Fibroblast of lung (primary cell): ENCODE measurements at regions not wholly inside any gene's neighbourhood (a gene's known extent, or its start where the extent isn't known, plus 50 kb on each side); places are given as distances from the start of the nearest gene placed in this dataset.

Experiments
- DNase-seq, 2 donors: peaks; one replicate each; pipeline versions ENCODE4 v3.0.0 to v3.0.0-alpha.2; 2010; ENCODE audit warnings: low read depth in 2 of 2
- H2AFZ ChIP-seq: 2 replicates; pipeline ENCODE4 v1.5.1; 2012; ENCODE audit warnings: low read length, control low read depth, inconsistent platforms
- H3K27ac ChIP-seq: 2 replicates; pipeline ENCODE4 v1.5.1; 2011; ENCODE audit warnings: low read length, control low read depth; ENCODE audit not compliant: insufficient read depth
- H3K27me3 ChIP-seq: 2 replicates; pipeline ENCODE4 v1.5.1; 2011; ENCODE audit warnings: mild to moderate bottlenecking, low read length; ENCODE audit not compliant: control insufficient read depth, insufficient read depth
- H3K36me3 ChIP-seq: 2 replicates; pipeline ENCODE4 v1.5.1; 2011; ENCODE audit warnings: low read length; ENCODE audit not compliant: control insufficient read depth, insufficient read depth
- H3K4me1 ChIP-seq: 2 replicates; pipeline ENCODE4 v1.5.1; 2011; ENCODE audit warnings: low read length; ENCODE audit not compliant: control insufficient read depth, insufficient read depth; ENCODE audit errors: extremely low read depth
- H3K4me2 ChIP-seq: 2 replicates; pipeline ENCODE4 v1.5.1; 2011; ENCODE audit warnings: low read length, control low read depth; ENCODE audit not compliant: insufficient read depth; ENCODE audit errors: extremely low read depth
- H3K4me3 ChIP-seq, 4 experiments: fragments of 200-600 bp in 1 of 4; sonication (generic) in 1 of 4; replicated peaks in 1 of 4; 2 replicates each; pipeline ENCODE4 v1.5.1; 2011 to 2016; ENCODE audit warnings: low read length in 4 of 4, low read depth in 3 of 4, mild to moderate bottlenecking in 3 of 4, control low read depth in 2 of 4, inconsistent platforms in 1 of 4, mixed read lengths in 1 of 4; ENCODE audit not compliant: insufficient read depth in 1 of 4; ENCODE audit errors: control extremely low read depth in 1 of 4
- H3K79me2 ChIP-seq: 2 replicates; pipeline ENCODE4 v1.5.1; 2012; ENCODE audit warnings: mild to moderate bottlenecking, low read length, inconsistent platforms; ENCODE audit not compliant: control insufficient read depth, insufficient read depth
- H3K9ac ChIP-seq: 2 replicates; pipeline ENCODE4 v1.5.1; 2011; ENCODE audit warnings: mild to moderate bottlenecking, low read length, control low read depth; ENCODE audit not compliant: insufficient read depth
- H3K9me3 ChIP-seq: 2 replicates; pipeline ENCODE4 v1.5.1; 2012; ENCODE audit warnings: low read depth, low read length; ENCODE audit not compliant: control insufficient read depth, insufficient read depth
- H4K20me1 ChIP-seq: 2 replicates; pipeline ENCODE4 v1.5.1; 2011; ENCODE audit warnings: low read length; ENCODE audit not compliant: control insufficient read depth, insufficient read depth; ENCODE audit errors: extremely low read depth
- CTCF ChIP-seq, 2 donors: IDR thresholded peaks in 1 of 2; conservative IDR thresholded peaks in 1 of 2; 1 replicate in 1 of 2; 2 replicates in 1 of 2; pipeline ENCODE4 v1.5.1; 2011 to 2012; ENCODE audit warnings: low read length in 2 of 2, control low read depth in 1 of 2, inconsistent platforms in 1 of 2, low read depth in 1 of 2, mild to moderate bottlenecking in 1 of 2
- EZH2 ChIP-seq: IDR thresholded peaks from 2 replicates; pipeline ENCODE4 v1.5.1; 2012; ENCODE audit warnings: low read length, control low read depth, mild to moderate bottlenecking; ENCODE audit errors: missing control alignments

- Histone ChIP-seq H3K9me3 (no peaks in the 10 kb centered on the region), H3K27me3 (no peaks in the 10 kb centered on the region), H4K20me1 (no peaks in the 10 kb centered on the region), H3K4me3 (no peak overlapping the region), H3K36me3 (no peaks in the 10 kb centered on the region), H2AFZ (no peak overlapping the region), H3K27ac (no peak overlapping the region), H3K4me1 (no peaks in the 10 kb centered on the region), H3K79me2 (no peaks in the 10 kb centered on the region), H3K4me2 (no peak overlapping the region), H3K9ac (no peak overlapping the region)
- no peak for DNase-seq
- TF ChIP-seq CTCF (conservative IDR thresholded peaks at IDR 0.05 in 1 of 2, IDR thresholded peaks at IDR 0.05 in 1 of 2; ENCODE audit: low read depth in 1 of 2, low read length in 2 of 2) (no peak), EZH2 (no peak)
Measured at GRCh38 chr5:2005101-2006041, 122.6 kb upstream of the IRX4 start.

GRCh38 chr5:2003690-2004365 is 121.1 kb upstream of the IRX4 start:
- no peak overlapping the region for H3K4me2 ChIP-seq
- H3K4me1 ChIP-seq, result no peaks in the 10 kb centered on the region
- no peak overlapping the region for H2AFZ ChIP-seq
- H3K4me3 ChIP-seq, result no peak overlapping the region
- H3K79me2 ChIP-seq, result no peaks in the 10 kb centered on the region
- H3K27me3 ChIP-seq, result no peaks in the 10 kb centered on the region
- no peaks in the 10 kb centered on the region for H3K9me3 ChIP-seq
- no peak overlapping the region for H3K9ac ChIP-seq
- H3K36me3 ChIP-seq, result no peaks in the 10 kb centered on the region
- H3K27ac ChIP-seq, result no peak overlapping the region
- TF ChIP-seq CTCF (conservative IDR thresholded peaks at IDR 0.05 in 1 of 2, IDR thresholded peaks at IDR 0.05 in 1 of 2; ENCODE audit: low read depth in 1 of 2, low read length in 2 of 2), result no peak
- TF ChIP-seq EZH2, result no peak
- DNase-seq, result no peak
- no peaks in the 10 kb centered on the region for H4K20me1 ChIP-seq

- Histone ChIP-seq H3K36me3 (no peaks in the 10 kb centered on the region), H3K4me1 (no peaks in the 10 kb centered on the region), H3K4me3 (no peak overlapping the region), H3K79me2 (no peaks in the 10 kb centered on the region), H3K9ac (no peak overlapping the region), H3K27ac (no peak overlapping the region), H4K20me1 (no peaks in the 10 kb centered on the region), H3K9me3 (no peaks in the 10 kb centered on the region), H3K4me2 (no peak overlapping the region), H3K27me3 (no peaks in the 10 kb centered on the region), H2AFZ (no peak overlapping the region)
- TF ChIP-seq EZH2 (no peak), CTCF (conservative IDR thresholded peaks at IDR 0.05 in 1 of 2, IDR thresholded peaks at IDR 0.05 in 1 of 2; ENCODE audit: low read depth in 1 of 2, low read length in 2 of 2) (no peak)
- DNase-seq, result no peak
Measured at GRCh38 chr5:2003206-2003605, 120.5 kb upstream of the IRX4 start.
